ENCODE measurements at regions not wholly inside any gene's neighbourhood (a gene's known extent, or its start where the extent isn't known, plus 50 kb on each side); places are given as distances from the start of the nearest gene placed in this dataset.

GRCh38 chr10:123563994-123564393, 102.2 kb upstream of the GPR26 start:
- TF ChIP-seq CTCF (IDR thresholded peaks at IDR 0.05; ENCODE audit: insufficient read depth, low read length) (no peak), POLR2AphosphoS5 (IDR thresholded peaks at IDR 0.05; ENCODE audit: low read depth) (no peak), GABPA (IDR thresholded peaks at IDR 0.05; ENCODE audit: low read depth) (no peak), SPI1 (IDR thresholded peaks at IDR 0.05; ENCODE audit: borderline replicate concordance, low read depth) (no peak)
- TF ChIP-seq, protein P1, sequence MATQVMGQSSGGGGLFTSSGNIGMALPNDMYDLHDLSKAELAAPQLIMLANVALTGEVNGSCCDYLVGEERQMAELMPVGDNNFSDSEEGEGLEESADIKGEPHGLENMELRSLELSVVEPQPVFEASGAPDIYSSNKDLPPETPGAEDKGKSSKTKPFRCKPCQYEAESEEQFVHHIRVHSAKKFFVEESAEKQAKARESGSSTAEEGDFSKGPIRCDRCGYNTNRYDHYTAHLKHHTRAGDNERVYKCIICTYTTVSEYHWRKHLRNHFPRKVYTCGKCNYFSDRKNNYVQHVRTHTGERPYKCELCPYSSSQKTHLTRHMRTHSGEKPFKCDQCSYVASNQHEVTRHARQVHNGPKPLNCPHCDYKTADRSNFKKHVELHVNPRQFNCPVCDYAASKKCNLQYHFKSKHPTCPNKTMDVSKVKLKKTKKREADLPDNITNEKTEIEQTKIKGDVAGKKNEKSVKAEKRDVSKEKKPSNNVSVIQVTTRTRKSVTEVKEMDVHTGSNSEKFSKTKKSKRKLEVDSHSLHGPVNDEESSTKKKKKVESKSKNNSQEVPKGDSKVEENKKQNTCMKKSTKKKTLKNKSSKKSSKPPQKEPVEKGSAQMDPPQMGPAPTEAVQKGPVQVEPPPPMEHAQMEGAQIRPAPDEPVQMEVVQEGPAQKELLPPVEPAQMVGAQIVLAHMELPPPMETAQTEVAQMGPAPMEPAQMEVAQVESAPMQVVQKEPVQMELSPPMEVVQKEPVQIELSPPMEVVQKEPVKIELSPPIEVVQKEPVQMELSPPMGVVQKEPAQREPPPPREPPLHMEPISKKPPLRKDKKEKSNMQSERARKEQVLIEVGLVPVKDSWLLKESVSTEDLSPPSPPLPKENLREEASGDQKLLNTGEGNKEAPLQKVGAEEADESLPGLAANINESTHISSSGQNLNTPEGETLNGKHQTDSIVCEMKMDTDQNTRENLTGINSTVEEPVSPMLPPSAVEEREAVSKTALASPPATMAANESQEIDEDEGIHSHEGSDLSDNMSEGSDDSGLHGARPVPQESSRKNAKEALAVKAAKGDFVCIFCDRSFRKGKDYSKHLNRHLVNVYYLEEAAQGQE (IDR thresholded peaks at IDR 0.05; ENCODE audit: insufficient replicate concordance, low read depth) = no peak
